Right lobe of liver (tissue), 6 donors: ENCODE measurements at regions not wholly inside any gene's neighbourhood (a gene's known extent, or its start where the extent isn't known, plus 50 kb on each side); places are given as distances from the start of the nearest gene placed in this dataset.

ENCODE experiments used
- ATAC-seq, 4 donors: fragments of 200-7000 bp; cut with Tn5 transposase; one replicate each; pipeline ENCODE4 v1.9.1; 2020; ENCODE audit warnings: mild to moderate bottlenecking in 4 of 4, moderate library complexity in 4 of 4
- DNase-seq, 3 donors: peaks; one replicate each; pipeline ENCODE4 v3.0.0-alpha.2; 2020
- H3K27ac ChIP-seq, 3 donors: fragments of 200-600 bp; one replicate each; pipeline ENCODE4 v1.8.0; 2022
- H3K27me3 ChIP-seq, 2 donors: fragments of 200-600 bp; one replicate each; pipeline ENCODE4 v1.8.0; 2022
- H3K36me3 ChIP-seq, 4 donors: fragments of 200-600 bp; sonication (generic) in 1 of 4; one replicate each; pipeline versions ENCODE4 v1.5.1 to v1.8.0; 2017 to 2022; ENCODE audit warnings: control low read depth in 1 of 4
- H3K4me1 ChIP-seq, 4 donors: fragments of 200-600 bp; sonication (generic) in 1 of 4; one replicate each; pipeline versions ENCODE4 v1.5.1 to v1.8.0; 2017 to 2022; ENCODE audit warnings: control low read depth in 1 of 4
- H3K4me3 ChIP-seq, 3 donors: fragments of 200-600 bp; one replicate each; pipeline ENCODE4 v1.8.0; 2022
- H3K9me3 ChIP-seq, 4 donors: fragments of 200-600 bp; sonication (generic) in 1 of 4; one replicate each; pipeline versions ENCODE4 v1.5.1 to v1.8.0; 2017 to 2022; ENCODE audit warnings: control low read depth in 1 of 4
- POLR2A ChIP-seq: fragments of 450-650 bp; IDR thresholded peaks from one replicate; pipeline ENCODE4 v1.6.1; 2017; ENCODE audit warnings: antibody characterized with exemption, mild to moderate bottlenecking
- WGBS: methylation state at CpG from one replicate; pipeline ENCODE4 v1.1.6; 2018; ENCODE audit warnings: low coverage, low lambda C conversion rate; ENCODE audit not compliant: insufficient coverage; ENCODE audit errors: missing lambda C conversion rate; 5-methylcytosine and 5-hydroxymethylcytosine counted together
- intact Hi-C, 2 donors: fragments of 100-400 bp; cut with DNase I; formaldehyde crosslinking; loops; one replicate each; pipeline versions ENCODE4 v1.11.2 to v1.14.1; 2022
- TF ChIP-seq, protein P1 (sequence below), 4 donors: fragments of 200-600 bp in 3 of 4; fragments of 450-650 bp in 1 of 4; IDR thresholded peaks; one replicate each; pipeline versions ENCODE4 v1.5.1 to v1.8.0; 2016 to 2022; ENCODE audit warnings: antibody characterized with exemption in 4 of 4, mild to moderate bottlenecking in 2 of 4
- donor health status: DM: no; HTN: yes; CAD: no.
- donor health status: DM: no; HTN: no; CAD: no.
- donor health status: DM: no; HTN: no; CAD: no.
- donor health status: DM: no; HTN: yes; CAD: no.
- donor health status: DM: no; HTN: yes; CAD: no.

DNA sequence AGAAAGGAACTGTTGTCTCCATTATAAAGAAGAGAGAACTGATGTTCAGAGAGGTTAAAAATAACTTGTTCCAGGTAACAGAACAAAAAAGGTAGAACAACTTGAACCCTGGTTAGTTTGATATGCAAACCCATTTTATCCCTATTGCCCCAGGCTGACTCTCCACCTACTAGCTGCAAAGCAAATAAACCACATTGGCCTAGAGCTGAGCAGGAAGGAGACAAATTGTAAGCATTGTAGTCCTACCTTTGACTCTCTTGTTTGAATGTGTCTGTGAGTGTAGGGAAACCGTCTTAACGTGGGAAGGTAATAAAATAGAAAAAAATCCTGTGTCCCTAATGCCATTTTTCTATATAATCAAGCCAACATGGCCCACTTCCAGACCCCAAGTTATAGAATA, 126.4 kb downstream of the CCER1 start:
- Histone ChIP-seq H3K9me3 (no peaks in the 10 kb centered on the region), H3K27me3 (no peaks in the 10 kb centered on the region), H3K27ac (no peak overlapping the region), H3K4me1 (peaks cover 0 to 6% (median 0%) of the 10 kb centered on the region in 4 donors), H3K36me3 (no peaks in the 10 kb centered on the region), H3K4me3 (no peak overlapping the region)
- no peak for DNase-seq
- 27% methylated on average over 2 of the region's 2 CpGs for WGBS
- TF ChIP-seq, protein P1, sequence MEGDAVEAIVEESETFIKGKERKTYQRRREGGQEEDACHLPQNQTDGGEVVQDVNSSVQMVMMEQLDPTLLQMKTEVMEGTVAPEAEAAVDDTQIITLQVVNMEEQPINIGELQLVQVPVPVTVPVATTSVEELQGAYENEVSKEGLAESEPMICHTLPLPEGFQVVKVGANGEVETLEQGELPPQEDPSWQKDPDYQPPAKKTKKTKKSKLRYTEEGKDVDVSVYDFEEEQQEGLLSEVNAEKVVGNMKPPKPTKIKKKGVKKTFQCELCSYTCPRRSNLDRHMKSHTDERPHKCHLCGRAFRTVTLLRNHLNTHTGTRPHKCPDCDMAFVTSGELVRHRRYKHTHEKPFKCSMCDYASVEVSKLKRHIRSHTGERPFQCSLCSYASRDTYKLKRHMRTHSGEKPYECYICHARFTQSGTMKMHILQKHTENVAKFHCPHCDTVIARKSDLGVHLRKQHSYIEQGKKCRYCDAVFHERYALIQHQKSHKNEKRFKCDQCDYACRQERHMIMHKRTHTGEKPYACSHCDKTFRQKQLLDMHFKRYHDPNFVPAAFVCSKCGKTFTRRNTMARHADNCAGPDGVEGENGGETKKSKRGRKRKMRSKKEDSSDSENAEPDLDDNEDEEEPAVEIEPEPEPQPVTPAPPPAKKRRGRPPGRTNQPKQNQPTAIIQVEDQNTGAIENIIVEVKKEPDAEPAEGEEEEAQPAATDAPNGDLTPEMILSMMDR (IDR thresholded peaks at IDR 0.05): no peak
- no peak for TF ChIP-seq POLR2A
- intact Hi-C loops: no loop called here
- ATAC-seq: peak in 2 of 4 donors; percentile 39 to 59

DNA sequence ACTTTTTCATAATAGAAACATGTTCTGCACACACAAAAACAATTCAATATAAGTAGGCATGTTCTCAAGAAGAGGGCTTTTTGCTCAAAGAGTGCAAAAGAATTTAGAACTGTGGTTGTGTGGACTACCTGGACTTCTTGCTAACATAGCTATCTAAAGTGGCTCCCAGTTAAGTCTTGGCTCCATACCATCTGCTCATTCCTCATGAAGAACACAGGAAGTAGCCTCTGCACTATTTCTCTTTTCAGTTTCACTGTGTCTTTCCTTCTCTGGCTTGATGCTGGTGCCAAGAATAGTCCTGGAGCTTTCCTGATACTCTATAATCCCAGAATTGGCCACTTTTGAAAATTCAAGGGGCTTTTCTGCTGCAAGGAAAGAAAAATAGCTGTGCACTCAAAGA, 127.4 kb downstream of the CCER1 start:
- intact Hi-C loops: no loop called here
- H3K4me1 ChIP-seq: peaks cover 0 to 6% (median 0%) of the 10 kb centered on the region in 4 donors
- no peaks in the 10 kb centered on the region for H3K27me3 ChIP-seq
- no peak overlapping the region for H3K27ac ChIP-seq
- ATAC-seq: no peak
- TF ChIP-seq, protein P1 (IDR thresholded peaks at IDR 0.05): no peak
- no peak for TF ChIP-seq POLR2A
- no peaks in the 10 kb centered on the region for H3K36me3 ChIP-seq
- DNase-seq: no peak
- H3K4me3 ChIP-seq: no peak overlapping the region
- H3K9me3 ChIP-seq: no peaks in the 10 kb centered on the region

DNA sequence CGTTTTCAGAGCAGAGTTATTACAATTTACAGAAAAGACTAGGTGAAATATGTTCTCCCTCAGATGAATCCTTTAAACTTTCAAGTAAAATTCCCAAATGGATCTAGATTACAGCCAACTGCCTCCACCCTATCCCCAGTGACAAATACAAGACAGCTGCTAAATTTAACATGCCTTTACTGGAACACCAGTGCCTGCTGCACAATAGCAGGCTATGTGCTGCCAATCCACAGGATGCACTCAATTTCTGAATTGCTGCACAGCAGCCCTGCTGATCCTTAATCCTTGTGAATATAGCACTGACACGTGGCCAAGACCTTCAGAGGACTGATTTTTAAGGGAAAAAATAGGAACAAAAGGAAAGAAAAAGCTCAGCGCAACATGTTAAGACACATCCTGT, 128.9 kb downstream of the CCER1 start:
- H3K36me3 ChIP-seq: no peaks in the 10 kb centered on the region
- intact Hi-C loops: no loop called here
- H3K4me1 ChIP-seq: peaks cover 0 to 6% (median 0%) of the 10 kb centered on the region in 4 donors
- no peak for TF ChIP-seq POLR2A
- TF ChIP-seq, protein P1 (IDR thresholded peaks at IDR 0.05): no peak
- no peak overlapping the region for H3K27ac ChIP-seq
- H3K27me3 ChIP-seq: no peaks in the 10 kb centered on the region
- H3K4me3 ChIP-seq: no peak overlapping the region
- H3K9me3 ChIP-seq: no peaks in the 10 kb centered on the region
- DNase-seq: no peak
- 74% methylated on average over 3 of the region's 3 CpGs for WGBS
- no peak for ATAC-seq

DNA sequence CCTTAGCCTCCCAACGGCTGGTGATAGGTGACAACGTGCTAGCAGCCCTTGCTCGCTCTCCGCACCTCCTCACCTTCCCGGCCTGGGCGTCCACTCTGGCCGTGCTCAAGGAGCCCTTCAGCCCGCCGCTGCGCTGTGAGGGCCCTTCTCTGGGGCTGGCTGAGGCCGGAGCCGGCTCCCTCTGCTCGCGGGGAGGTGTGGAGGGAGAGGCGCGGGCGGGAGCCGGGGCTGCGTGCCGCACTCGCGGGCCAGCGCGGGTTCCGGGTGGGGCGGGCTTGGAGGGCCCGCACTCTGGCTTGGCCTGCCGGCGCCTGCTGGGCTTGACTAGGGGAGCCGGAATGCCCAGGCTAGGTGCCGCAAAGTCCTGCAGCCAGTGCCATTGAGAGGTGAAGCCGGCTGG, 131.1 kb downstream of the CCER1 start:
- H3K36me3 ChIP-seq: no peaks in the 10 kb centered on the region
- no peak overlapping the region for H3K4me3 ChIP-seq
- no peaks in the 10 kb centered on the region for H3K9me3 ChIP-seq
- intact Hi-C loops: no loop called here
- no peaks in the 10 kb centered on the region for H3K27me3 ChIP-seq
- WGBS: 86% methylated on average over 1 of the region's 32 CpGs
- DNase-seq (no peak), ATAC-seq (no peak)
- TF ChIP-seq, protein P1 (IDR thresholded peaks at IDR 0.05): no peak
- H3K27ac ChIP-seq: no peak overlapping the region
- H3K4me1 ChIP-seq: peaks cover 0 to 2% (median 0%) of the 10 kb centered on the region in 4 donors

DNA sequence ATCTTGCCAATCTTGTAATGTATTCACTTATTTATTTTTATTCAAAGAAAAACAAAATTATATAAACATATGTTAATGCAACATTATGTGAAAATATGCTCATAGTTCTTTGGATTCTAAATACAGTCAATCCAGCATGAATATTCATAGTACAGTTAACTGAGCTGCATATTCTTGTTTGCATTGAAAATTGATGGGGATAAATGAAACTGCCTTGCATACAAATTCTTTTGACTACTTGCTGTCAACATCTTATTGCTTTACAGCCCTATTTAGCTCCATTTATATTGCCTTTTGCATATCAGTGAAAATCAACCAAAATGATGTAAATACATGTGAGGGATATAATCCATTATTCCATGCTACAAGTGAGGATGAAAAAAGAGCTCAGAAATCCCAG, 135.3 kb downstream of the CCER1 start:
- Histone ChIP-seq H3K9me3 (no peaks in the 10 kb centered on the region), H3K27ac (no peak overlapping the region), H3K27me3 (no peaks in the 10 kb centered on the region), H3K4me3 (no peak overlapping the region), H3K4me1 (no peaks in the 10 kb centered on the region), H3K36me3 (no peaks in the 10 kb centered on the region)
- ATAC-seq: no peak
- no peak for TF ChIP-seq POLR2A
- TF ChIP-seq, protein P1 (IDR thresholded peaks at IDR 0.05): no peak
- DNase-seq: no peak
- intact Hi-C loops: no loop called here
